A673 (cell line): ENCODE measurements at regions not wholly inside any gene's neighbourhood (a gene's known extent, or its start where the extent isn't known, plus 50 kb on each side); places are given as distances from the start of the nearest gene placed in this dataset.

Source experiments
- CTCF ChIP-seq: fragments of 300-800, 200-600 bp; sonication (generic); conservative IDR thresholded peaks from 2 replicates; pipeline ENCODE4 v1.5.1; 2017; ENCODE audit warnings: low read depth, mild to moderate bottlenecking, antibody characterized with exemption, low read length, moderate library complexity, mixed read lengths
- EZH2 ChIP-seq: fragments of 200-600 bp; sonication (generic); IDR thresholded peaks from 2 replicates; pipeline ENCODE4 v1.6.1; 2017; ENCODE audit warnings: borderline replicate concordance, low read depth, mild to moderate bottlenecking, mixed read lengths, antibody characterized with exemption, low read length; ENCODE audit not compliant: poor library complexity, severe bottlenecking

GRCh38 chr18:55095584-55095983 lies 136.3 kb upstream of the CCDC68 start:
- TF ChIP-seq CTCF (no peak), EZH2 (no peak)
